OCI-LY3 (cell line): ENCODE measurements at regions not wholly inside any gene's neighbourhood (a gene's known extent, or its start where the extent isn't known, plus 50 kb on each side); places are given as distances from the start of the nearest gene placed in this dataset.

Experiments used
- EZH2phosphoT487 ChIP-seq: fragments of 200-600 bp; shearing (Covaris generic); IDR thresholded peaks from 2 replicates; pipeline ENCODE4 v1.6.1; 2018; ENCODE audit warnings: antibody characterized with exemption, mixed run types, low read depth
- TF ChIP-seq, protein P1 (sequence below): fragments of 200-600, 300-600 bp; sonication (generic); IDR thresholded peaks from 2 replicates; pipeline ENCODE4 v1.5.1; 2014; ENCODE audit warnings: antibody characterized with exemption, low read length, low read depth

DNA sequence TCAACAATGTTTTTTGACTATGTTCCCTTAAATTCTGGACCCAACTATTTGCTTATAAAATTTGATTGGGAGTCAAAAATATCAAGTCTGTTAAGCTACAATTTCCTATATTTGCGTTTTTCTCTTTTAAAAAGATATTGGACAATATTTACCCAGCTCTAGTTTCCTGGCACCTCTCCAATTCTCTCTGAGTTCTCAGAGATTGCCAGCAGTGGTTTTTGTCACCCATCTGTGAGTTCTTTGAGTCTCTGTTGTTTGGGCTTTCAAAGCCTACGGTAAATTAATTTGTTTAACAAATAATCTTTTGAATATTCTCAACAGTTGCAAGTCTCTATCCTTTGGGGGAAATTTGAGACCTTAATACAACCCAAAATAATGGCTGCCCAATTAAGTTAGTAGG lies 174.2 kb upstream of the PUM3 start:
- TF ChIP-seq EZH2phosphoT487: no peak
- TF ChIP-seq, protein P1, sequence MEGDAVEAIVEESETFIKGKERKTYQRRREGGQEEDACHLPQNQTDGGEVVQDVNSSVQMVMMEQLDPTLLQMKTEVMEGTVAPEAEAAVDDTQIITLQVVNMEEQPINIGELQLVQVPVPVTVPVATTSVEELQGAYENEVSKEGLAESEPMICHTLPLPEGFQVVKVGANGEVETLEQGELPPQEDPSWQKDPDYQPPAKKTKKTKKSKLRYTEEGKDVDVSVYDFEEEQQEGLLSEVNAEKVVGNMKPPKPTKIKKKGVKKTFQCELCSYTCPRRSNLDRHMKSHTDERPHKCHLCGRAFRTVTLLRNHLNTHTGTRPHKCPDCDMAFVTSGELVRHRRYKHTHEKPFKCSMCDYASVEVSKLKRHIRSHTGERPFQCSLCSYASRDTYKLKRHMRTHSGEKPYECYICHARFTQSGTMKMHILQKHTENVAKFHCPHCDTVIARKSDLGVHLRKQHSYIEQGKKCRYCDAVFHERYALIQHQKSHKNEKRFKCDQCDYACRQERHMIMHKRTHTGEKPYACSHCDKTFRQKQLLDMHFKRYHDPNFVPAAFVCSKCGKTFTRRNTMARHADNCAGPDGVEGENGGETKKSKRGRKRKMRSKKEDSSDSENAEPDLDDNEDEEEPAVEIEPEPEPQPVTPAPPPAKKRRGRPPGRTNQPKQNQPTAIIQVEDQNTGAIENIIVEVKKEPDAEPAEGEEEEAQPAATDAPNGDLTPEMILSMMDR: no peak
